Neural progenitor cell (in vitro differentiated cells): ENCODE measurements at regions not wholly inside any gene's neighbourhood (a gene's known extent, or its start where the extent isn't known, plus 50 kb on each side); places are given as distances from the start of the nearest gene placed in this dataset.

Source experiments
- EZH2 ChIP-seq: fragments of 200-600 bp; sonication (generic); IDR thresholded peaks from 2 replicates; pipeline ENCODE4 v1.6.1; 2017; ENCODE audit warnings: antibody characterized with exemption, mild to moderate bottlenecking, moderate library complexity
- EZH2phosphoT487 ChIP-seq: fragments of 200-600 bp; sonication (generic); IDR thresholded peaks from 2 replicates; pipeline ENCODE4 v1.6.1; 2017; ENCODE audit warnings: antibody characterized with exemption
- TF ChIP-seq, protein P1 (sequence below): fragments of 200-600 bp; sonication (generic); IDR thresholded peaks from 2 replicates; pipeline ENCODE4 v1.5.1; 2017; ENCODE audit warnings: antibody characterized with exemption, mild to moderate bottlenecking

DNA sequence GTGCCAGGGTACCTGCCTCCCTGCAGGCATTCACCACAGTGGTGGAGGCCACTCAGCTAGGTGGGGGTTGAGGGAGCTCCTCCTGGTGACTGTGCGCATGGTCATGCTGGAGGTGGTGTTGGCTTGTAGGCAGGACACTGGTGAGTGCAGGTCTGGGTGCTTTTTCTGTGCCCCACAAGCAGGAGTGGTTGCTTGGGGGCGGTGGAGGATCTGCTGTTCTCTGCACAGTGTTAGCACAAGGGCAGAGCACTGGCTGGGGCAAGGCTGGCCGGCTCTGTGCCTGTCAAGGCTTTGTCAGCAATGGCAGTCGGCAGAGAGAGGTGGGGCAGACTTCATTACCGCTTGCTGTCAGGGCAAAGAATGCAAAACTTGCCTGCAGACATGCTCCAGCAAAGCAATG, 632.1 kb upstream of the ID4 start:
- TF ChIP-seq, protein P1, sequence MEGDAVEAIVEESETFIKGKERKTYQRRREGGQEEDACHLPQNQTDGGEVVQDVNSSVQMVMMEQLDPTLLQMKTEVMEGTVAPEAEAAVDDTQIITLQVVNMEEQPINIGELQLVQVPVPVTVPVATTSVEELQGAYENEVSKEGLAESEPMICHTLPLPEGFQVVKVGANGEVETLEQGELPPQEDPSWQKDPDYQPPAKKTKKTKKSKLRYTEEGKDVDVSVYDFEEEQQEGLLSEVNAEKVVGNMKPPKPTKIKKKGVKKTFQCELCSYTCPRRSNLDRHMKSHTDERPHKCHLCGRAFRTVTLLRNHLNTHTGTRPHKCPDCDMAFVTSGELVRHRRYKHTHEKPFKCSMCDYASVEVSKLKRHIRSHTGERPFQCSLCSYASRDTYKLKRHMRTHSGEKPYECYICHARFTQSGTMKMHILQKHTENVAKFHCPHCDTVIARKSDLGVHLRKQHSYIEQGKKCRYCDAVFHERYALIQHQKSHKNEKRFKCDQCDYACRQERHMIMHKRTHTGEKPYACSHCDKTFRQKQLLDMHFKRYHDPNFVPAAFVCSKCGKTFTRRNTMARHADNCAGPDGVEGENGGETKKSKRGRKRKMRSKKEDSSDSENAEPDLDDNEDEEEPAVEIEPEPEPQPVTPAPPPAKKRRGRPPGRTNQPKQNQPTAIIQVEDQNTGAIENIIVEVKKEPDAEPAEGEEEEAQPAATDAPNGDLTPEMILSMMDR, result no peak
- no peak for TF ChIP-seq EZH2
- no peak for TF ChIP-seq EZH2phosphoT487
